Spleen (tissue), 11 donors: ENCODE measurements at regions not wholly inside any gene's neighbourhood (a gene's known extent, or its start where the extent isn't known, plus 50 kb on each side); places are given as distances from the start of the nearest gene placed in this dataset.

Experiments
- DNase-seq: peaks from one replicate; pipeline ENCODE4 v3.0.0-alpha.2; 2020
- H3K27ac ChIP-seq, 8 donors: fragments of 200-600 bp; sonication (generic) in 7 of 8; 1 replicate in 4 of 8; 2 replicates in 4 of 8; pipeline versions ENCODE4 v1.5.0 to v1.8.0; 2016 to 2021; ENCODE audit warnings: inconsistent platforms in 4 of 8, mild to moderate bottlenecking in 4 of 8, moderate library complexity in 1 of 8
- H3K27me3 ChIP-seq, 7 donors: fragments of 200-600 bp; sonication (generic) in 6 of 7; replicated peaks in 1 of 7; 1 replicate in 4 of 7; 2 replicates in 3 of 7; pipeline versions ENCODE4 v1.5.0 to v1.8.0; 2016 to 2021; ENCODE audit warnings: inconsistent platforms in 3 of 7, mild to moderate bottlenecking in 1 of 7
- H3K36me3 ChIP-seq, 6 donors: fragments of 200-600 bp; sonication (generic) in 5 of 6; 1 replicate in 4 of 6; 2 replicates in 2 of 6; pipeline versions ENCODE4 v1.5.0 to v1.8.0; 2016 to 2021; ENCODE audit warnings: inconsistent platforms in 2 of 6
- H3K4me1 ChIP-seq, 6 donors: fragments of 200-600 bp; sonication (generic) in 5 of 6; 1 replicate in 3 of 6; 2 replicates in 3 of 6; pipeline versions ENCODE4 v1.5.0 to v1.8.0; 2016 to 2021; ENCODE audit warnings: inconsistent platforms in 3 of 6
- H3K4me3 ChIP-seq, 8 donors: fragments of 200-600 bp; sonication (generic) in 7 of 8; 1 replicate in 4 of 8; 2 replicates in 4 of 8; pipeline versions ENCODE4 v1.5.0 to v1.8.0; 2016 to 2021; ENCODE audit warnings: inconsistent platforms in 4 of 8, mild to moderate bottlenecking in 4 of 8, moderate library complexity in 2 of 8
- H3K9me3 ChIP-seq, 8 donors: fragments of 200-600 bp; sonication (generic) in 7 of 8; 1 replicate in 4 of 8; 2 replicates in 4 of 8; pipeline versions ENCODE4 v1.5.0 to v1.8.0; 2016 to 2021; ENCODE audit warnings: inconsistent platforms in 4 of 8
- POLR2A ChIP-seq, 3 donors: fragments of 450-650 bp; IDR thresholded peaks; one replicate each; pipeline ENCODE4 v1.5.1; 2017; ENCODE audit warnings: antibody characterized with exemption in 3 of 3, mild to moderate bottlenecking in 1 of 3
- POLR2AphosphoS5 ChIP-seq, 3 donors: sonication (generic); formaldehyde crosslinking; IDR thresholded peaks; one replicate each; pipeline ENCODE4 v1.5.1; 2017; ENCODE audit warnings: antibody characterized with exemption in 3 of 3
- WGBS, 5 donors: extraction: QIAGEN DNeasy Blood & Tissue Kit in 3 of 5; methylation state at CpG; one replicate each; pipeline versions ENCODE4 v1.1.5 to v1.1.7; 2013 to 2018; 5-methylcytosine and 5-hydroxymethylcytosine counted together
- intact Hi-C: fragments of 100-400 bp; cut with DNase I; formaldehyde crosslinking; loops from one replicate; pipeline ENCODE4 v1.15.0; 2023; ENCODE audit warnings: low total_unique reads
- TF ChIP-seq, protein P1 (sequence below), 11 experiments: fragments of 200-600 bp in 7 of 11; fragments of 450-650 bp in 4 of 11; sonication (generic) in 4 of 11; IDR thresholded peaks in 8 of 11; conservative IDR thresholded peaks in 3 of 11; 1 replicate in 7 of 11; 2 replicates in 4 of 11; pipeline versions ENCODE4 v1.4.0 to v1.8.0; 2016 to 2021; ENCODE audit warnings: antibody characterized with exemption in 11 of 11, inconsistent platforms in 4 of 11, mild to moderate bottlenecking in 1 of 11
- donor health status: healthy with polysubstance abuse.
- donor health status: DM: no; HTN: no; CAD: no; lungs with moderate emphysema.
- donor health status: DM: no; HTN: no; CAD: no.
- donor health status: Bipolar disorder and iron deficiency.
- donor health status: healthy.
- donor health status: DM: no; HTN: no; CAD: no.
- donor health status: DM: yes; HTN: yes; CAD: no.

GRCh38 chr4:136731025-136731424 is 801.3 kb downstream of the PCDH18 start:
- Histone ChIP-seq H3K27me3 (no peaks in the 10 kb centered on the region), H3K9me3 (no peaks in the 10 kb centered on the region), H3K27ac (no peak overlapping the region), H3K4me1 (no peaks in the 10 kb centered on the region), H3K4me3 (no peak overlapping the region), H3K36me3 (no peaks in the 10 kb centered on the region)
- DNase-seq = no peak
- intact Hi-C loops = no loop called here
- TF ChIP-seq POLR2AphosphoS5 (IDR thresholded peaks at IDR 0.05) = no peak
- no peak for TF ChIP-seq POLR2A (IDR thresholded peaks at IDR 0.05)
- TF ChIP-seq, protein P1, sequence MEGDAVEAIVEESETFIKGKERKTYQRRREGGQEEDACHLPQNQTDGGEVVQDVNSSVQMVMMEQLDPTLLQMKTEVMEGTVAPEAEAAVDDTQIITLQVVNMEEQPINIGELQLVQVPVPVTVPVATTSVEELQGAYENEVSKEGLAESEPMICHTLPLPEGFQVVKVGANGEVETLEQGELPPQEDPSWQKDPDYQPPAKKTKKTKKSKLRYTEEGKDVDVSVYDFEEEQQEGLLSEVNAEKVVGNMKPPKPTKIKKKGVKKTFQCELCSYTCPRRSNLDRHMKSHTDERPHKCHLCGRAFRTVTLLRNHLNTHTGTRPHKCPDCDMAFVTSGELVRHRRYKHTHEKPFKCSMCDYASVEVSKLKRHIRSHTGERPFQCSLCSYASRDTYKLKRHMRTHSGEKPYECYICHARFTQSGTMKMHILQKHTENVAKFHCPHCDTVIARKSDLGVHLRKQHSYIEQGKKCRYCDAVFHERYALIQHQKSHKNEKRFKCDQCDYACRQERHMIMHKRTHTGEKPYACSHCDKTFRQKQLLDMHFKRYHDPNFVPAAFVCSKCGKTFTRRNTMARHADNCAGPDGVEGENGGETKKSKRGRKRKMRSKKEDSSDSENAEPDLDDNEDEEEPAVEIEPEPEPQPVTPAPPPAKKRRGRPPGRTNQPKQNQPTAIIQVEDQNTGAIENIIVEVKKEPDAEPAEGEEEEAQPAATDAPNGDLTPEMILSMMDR (IDR thresholded peaks at IDR 0.05 in 8 of 11, conservative IDR thresholded peaks at IDR 0.05 in 3 of 11) = no peak

DNA sequence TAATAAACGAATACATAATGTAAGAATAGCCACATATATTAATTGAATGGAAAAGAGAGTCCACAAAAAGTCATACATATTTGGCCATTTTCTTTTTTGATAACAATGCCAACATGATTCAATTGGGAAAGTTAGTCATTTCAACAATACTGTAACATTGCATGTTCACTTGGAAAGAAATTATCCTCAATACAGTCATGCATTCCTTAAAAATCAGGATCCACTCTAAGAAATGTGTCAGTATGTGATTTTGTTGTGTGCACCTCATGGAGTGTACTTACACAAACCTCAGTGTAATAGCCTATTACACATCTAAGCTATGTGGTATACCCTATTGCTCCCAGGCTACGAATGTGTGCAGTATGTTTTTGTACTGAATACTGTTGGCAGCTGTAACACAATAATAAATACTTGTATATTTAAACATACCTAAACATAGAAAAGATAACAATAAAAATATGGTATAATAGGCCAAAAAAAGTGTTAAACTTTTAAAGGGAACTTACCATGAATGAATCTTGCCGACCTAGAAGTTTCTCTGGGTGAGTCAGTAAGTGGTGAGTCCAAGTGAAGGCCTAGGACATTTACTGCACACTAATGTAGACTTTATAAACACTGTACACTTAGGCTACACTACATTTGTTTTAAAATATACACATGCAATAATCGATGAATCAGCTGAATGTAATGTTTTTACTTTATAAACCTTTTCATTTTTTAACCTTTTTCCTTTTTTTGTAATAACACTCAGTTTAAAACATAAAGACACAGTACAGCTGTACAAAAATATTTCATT is 806.8 kb downstream of the PCDH18 start:
- intact Hi-C loops = no loop called here
- Histone ChIP-seq H3K27ac (no peak overlapping the region), H3K4me3 (no peak overlapping the region), H3K36me3 (no peaks in the 10 kb centered on the region), H3K9me3 (no peaks in the 10 kb centered on the region), H3K4me1 (no peaks in the 10 kb centered on the region), H3K27me3 (no peaks in the 10 kb centered on the region)
- TF ChIP-seq, protein P1 (IDR thresholded peaks at IDR 0.05 in 8 of 11, conservative IDR thresholded peaks at IDR 0.05 in 3 of 11) = no peak
- TF ChIP-seq POLR2A (IDR thresholded peaks at IDR 0.05) (no peak), POLR2AphosphoS5 (IDR thresholded peaks at IDR 0.05) (no peak)
- WGBS, 5 donors = 65 to 82% (median 71%) methylated on average over 4 of the region's 4 CpGs
- DNase-seq = no peak

DNA sequence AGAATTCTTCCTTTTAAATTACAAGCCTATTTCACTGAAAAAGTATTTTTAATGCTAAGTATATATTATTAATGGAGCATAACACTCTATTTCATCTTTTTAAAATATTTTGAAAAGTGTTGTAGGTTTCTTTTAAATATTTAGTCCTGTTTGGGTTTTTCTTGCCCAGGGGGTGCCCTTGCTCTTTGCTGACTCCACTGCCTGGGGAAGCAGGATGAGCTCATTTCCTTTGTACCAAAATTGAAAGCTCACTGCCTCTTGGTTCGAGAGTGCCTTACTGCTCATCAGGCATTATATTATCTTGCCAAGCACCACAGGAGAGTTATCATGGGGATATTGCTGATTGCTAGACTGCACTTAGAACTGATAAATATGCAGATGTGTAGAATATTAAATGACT is 819.2 kb downstream of the PCDH18 start:
- intact Hi-C loops = no loop called here
- WGBS, 5 donors = 3 to 4% (median 3%) methylated on average over 1 of the region's 1 CpG
- TF ChIP-seq, protein P1 (IDR thresholded peaks at IDR 0.05 in 8 of 11, conservative IDR thresholded peaks at IDR 0.05 in 3 of 11) = no peak
- H3K9me3 ChIP-seq = peaks cover 0 to 11% (median 0%) of the 10 kb centered on the region in 8 donors
- no peaks in the 10 kb centered on the region for H3K4me1 ChIP-seq
- H3K36me3 ChIP-seq = no peaks in the 10 kb centered on the region
- H3K27me3 ChIP-seq = no peaks in the 10 kb centered on the region
- no peak for DNase-seq
- H3K4me3 ChIP-seq = no peak overlapping the region
- peak overlapping the region in 2 of 8 donors; percentile 12 to 19 for H3K27ac ChIP-seq

DNA sequence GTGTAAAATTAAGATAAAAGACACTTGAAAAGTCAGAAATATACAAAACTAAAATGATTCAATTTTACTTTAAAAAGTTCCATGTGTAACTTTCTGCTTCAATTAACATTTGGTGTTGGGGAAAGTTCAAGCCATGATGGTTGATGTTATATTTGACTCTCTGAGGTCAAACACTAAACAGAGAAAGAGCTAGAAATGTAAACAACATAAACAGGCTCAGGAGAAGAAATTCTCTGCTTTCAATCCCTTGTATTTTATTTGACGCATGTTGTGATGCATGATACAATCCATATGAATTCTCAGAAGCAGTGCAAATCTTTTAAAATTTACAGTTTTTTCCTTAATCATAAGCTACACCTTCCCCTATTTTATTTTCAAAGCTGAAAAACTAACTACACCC is 822.4 kb downstream of the PCDH18 start:
- Histone ChIP-seq H3K4me1 (no peaks in the 10 kb centered on the region), H3K36me3 (no peaks in the 10 kb centered on the region), H3K27me3 (no peaks in the 10 kb centered on the region), H3K9me3 (no peaks in the 10 kb centered on the region), H3K4me3 (no peak overlapping the region), H3K27ac (no peak overlapping the region)
- intact Hi-C loops = no loop called here
- no peak for DNase-seq
- WGBS, 5 donors = 82 to 94% (median 87%) methylated on average over 1 of the region's 1 CpG
- TF ChIP-seq POLR2A (IDR thresholded peaks at IDR 0.05) = no peak
- no peak for TF ChIP-seq POLR2AphosphoS5 (IDR thresholded peaks at IDR 0.05)
- TF ChIP-seq, protein P1 (IDR thresholded peaks at IDR 0.05 in 8 of 11, conservative IDR thresholded peaks at IDR 0.05 in 3 of 11) = no peak
